ENCODE measurements at regions not wholly inside any gene's neighbourhood (a gene's known extent, or its start where the extent isn't known, plus 50 kb on each side); places are given as distances from the start of the nearest gene placed in this dataset.

GRCh38 chr2:103818176-103818575, 1035.7 kb upstream of the POU3F3 start:
- ATAC-seq (no peak), DNase-seq (ENCODE audit: low read depth, low spot score) (no peak)
- H3K79me2 ChIP-seq (ENCODE audit: insufficient read depth, low read length) = no peaks in the 10 kb centered on the region
- H3K4me2 ChIP-seq (ENCODE audit: low read length) = no peak overlapping the region
- H3K27me3 ChIP-seq (ENCODE audit: insufficient read depth, low read length) = no peaks in the 10 kb centered on the region
- no peaks in the 10 kb centered on the region for H3K36me3 ChIP-seq (ENCODE audit: control insufficient read depth in 1 of 2, insufficient read depth in 2 of 2, low read length in 2 of 2)
- POLR2A ChIA-PET = no interaction called here
- BruUV-seq (replicated peaks) = no TSS peak
- no peaks in the 10 kb centered on the region for H3K4me1 ChIP-seq (ENCODE audit: control insufficient read depth in 1 of 2, insufficient read depth in 2 of 2, low read length in 2 of 2)
- no peak overlapping the region for H3K27ac ChIP-seq (ENCODE audit: low read depth, low read length)
- intact Hi-C loops (cut with micrococcal nuclease) = no loop called here
- no peak overlapping the region for H3K9ac ChIP-seq (ENCODE audit: low read length)
- no peaks in the 10 kb centered on the region for H4K20me1 ChIP-seq (ENCODE audit: insufficient read depth)
- no peaks in the 10 kb centered on the region for H3K9me2 ChIP-seq (ENCODE audit: insufficient read depth)
- H3K9me3 ChIP-seq (ENCODE audit: control insufficient read depth in 1 of 2, insufficient read depth in 1 of 2, low read depth in 1 of 2, low read length in 2 of 2) = peaks cover 3 to 7% of the 10 kb centered on the region in 2 experiments; a peak in 2 of 4 replicates
- TF ChIP-seq POLR2A (IDR thresholded peaks at IDR 0.05; ENCODE audit: borderline replicate concordance, extremely low read depth, insufficient read depth, insufficient read length) = no peak
- no peak for TF ChIP-seq EGR1 (IDR thresholded peaks at IDR 0.05; ENCODE audit: low read depth)
- TF ChIP-seq ZFX (IDR thresholded peaks at IDR 0.05) = no peak
- TF ChIP-seq FOSL1 (IDR thresholded peaks at IDR 0.05; ENCODE audit: low read depth) = no peak
- no peak for TF ChIP-seq CTCF (IDR thresholded peaks at IDR 0.05 in 2 of 3, conservative IDR thresholded peaks at IDR 0.05 in 1 of 3; ENCODE audit: borderline replicate concordance in 1 of 3, insufficient read depth in 1 of 3, low read depth in 2 of 3, low read length in 2 of 3)
- TF ChIP-seq POLR2AphosphoS5 (IDR thresholded peaks at IDR 0.05; ENCODE audit: low read depth, low read length) = no peak
- TF ChIP-seq REST (IDR thresholded peaks at IDR 0.05; ENCODE audit: low read depth) = no peak
- TF ChIP-seq RAD21 (IDR thresholded peaks at IDR 0.05; ENCODE audit: low read depth) = no peak
- TF ChIP-seq EZH2 (IDR thresholded peaks at IDR 0.05) = no peak
- no peak for TF ChIP-seq ZBTB33 (IDR thresholded peaks at IDR 0.05; ENCODE audit: extremely low read depth, insufficient replicate concordance, low read length)
- no peak for TF ChIP-seq CBX3 (IDR thresholded peaks at IDR 0.05; ENCODE audit: low read depth)
- no peak for TF ChIP-seq CEBPB (IDR thresholded peaks at IDR 0.05; ENCODE audit: low read depth)
- CTCF ChIA-PET = no interaction called here
- H2AFZ ChIP-seq (ENCODE audit: low read depth, low read length, poor library complexity, severe bottlenecking) = no peak overlapping the region
- RAD21 ChIA-PET (ENCODE audit: low non-redundant PET in 1 of 2, low total read pairs in 2 of 2, uncharacterized antibody in 2 of 2, unreplicated experiment in 2 of 2) = no interaction called here
- no peak overlapping the region for H3K4me3 ChIP-seq (replicated peaks in 1 of 2; ENCODE audit: low read depth in 1 of 2, low read length in 2 of 2)
